Esophagus muscularis mucosa (tissue), 4 donors: ENCODE measurements at regions not wholly inside any gene's neighbourhood (a gene's known extent, or its start where the extent isn't known, plus 50 kb on each side); places are given as distances from the start of the nearest gene placed in this dataset.

ENCODE experiments used
- DNase-seq: peaks from one replicate; pipeline ENCODE4 v3.0.0-alpha.2; 2017; ENCODE audit errors: extremely low spot score
- H3K27ac ChIP-seq, 4 donors: fragments of 200-600 bp; sonication (generic); replicated peaks in 1 of 4; 1 replicate in 3 of 4; 2 replicates in 1 of 4; pipeline ENCODE4 v1.5.1; 2016 to 2019; ENCODE audit warnings: mild to moderate bottlenecking in 1 of 4
- H3K27me3 ChIP-seq, 4 donors: fragments of 200-600 bp; sonication (generic); one replicate each; pipeline versions ENCODE4 v1.5.1 to v1.6.0; 2016 to 2019
- H3K36me3 ChIP-seq, 4 donors: fragments of 200-600 bp; sonication (generic); one replicate each; pipeline ENCODE4 v1.5.1; 2016 to 2019
- H3K4me1 ChIP-seq, 4 donors: fragments of 200-600 bp; sonication (generic); one replicate each; pipeline ENCODE4 v1.5.1; 2016 to 2019
- H3K4me3 ChIP-seq, 4 donors: fragments of 200-600 bp; sonication (generic); 1 replicate in 2 of 4; 2 replicates in 2 of 4; pipeline ENCODE4 v1.5.1; 2016 to 2019; ENCODE audit warnings: mild to moderate bottlenecking in 4 of 4, moderate library complexity in 1 of 4
- H3K9me3 ChIP-seq, 4 donors: fragments of 200-600 bp; sonication (generic); 1 replicate in 3 of 4; 2 replicates in 1 of 4; pipeline ENCODE4 v1.5.1; 2016 to 2019
- EP300 ChIP-seq: sonication (generic); formaldehyde crosslinking; IDR thresholded peaks from one replicate; pipeline ENCODE4 v1.6.1; 2017; ENCODE audit warnings: antibody characterized with exemption
- POLR2A ChIP-seq: fragments of 450-650 bp; IDR thresholded peaks from one replicate; pipeline ENCODE4 v1.6.1; 2017; ENCODE audit warnings: antibody characterized with exemption, moderate library complexity, mild to moderate bottlenecking, low read depth
- POLR2AphosphoS5 ChIP-seq, 2 donors: sonication (generic); formaldehyde crosslinking; IDR thresholded peaks; one replicate each; pipeline ENCODE4 v1.6.1; 2017; ENCODE audit warnings: antibody characterized with exemption in 2 of 2
- WGBS: methylation state at CpG from one replicate; pipeline ENCODE4 v1.1.5; 2018; 5-methylcytosine and 5-hydroxymethylcytosine counted together
- intact Hi-C: fragments of 100-400 bp; cut with DNase I; formaldehyde crosslinking; loops from one replicate; pipeline ENCODE4 v1.15.1; 2023
- TF ChIP-seq, protein P1 (sequence below), 3 experiments: fragments of 200-600 bp in 2 of 3; fragments of 450-650 bp in 1 of 3; sonication (generic) in 2 of 3; IDR thresholded peaks; one replicate each; pipeline ENCODE4 v1.5.1; 2017 to 2019; ENCODE audit warnings: antibody characterized with exemption in 3 of 3, mild to moderate bottlenecking in 2 of 3, moderate library complexity in 1 of 3

DNA sequence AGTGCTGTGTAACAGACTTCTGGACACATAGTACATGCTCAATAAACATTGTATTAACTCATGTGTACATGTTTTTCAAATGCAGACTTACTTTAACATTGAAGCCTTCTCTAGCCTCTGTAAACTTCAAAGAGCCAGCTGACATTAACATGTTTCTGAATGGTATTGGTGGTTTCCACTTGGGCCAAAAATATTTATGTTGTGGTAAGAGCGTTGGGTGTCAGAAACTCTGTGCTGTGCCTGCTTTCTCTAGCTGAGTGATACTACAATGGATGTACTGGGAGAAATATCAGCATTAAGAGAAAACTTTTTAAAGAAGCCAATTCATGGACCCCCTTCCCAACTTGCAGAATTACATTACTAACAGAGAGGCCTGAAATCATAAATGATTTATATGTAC, 1951.7 kb downstream of the TP53TG3F start:
- no peak for DNase-seq
- TF ChIP-seq, protein P1, sequence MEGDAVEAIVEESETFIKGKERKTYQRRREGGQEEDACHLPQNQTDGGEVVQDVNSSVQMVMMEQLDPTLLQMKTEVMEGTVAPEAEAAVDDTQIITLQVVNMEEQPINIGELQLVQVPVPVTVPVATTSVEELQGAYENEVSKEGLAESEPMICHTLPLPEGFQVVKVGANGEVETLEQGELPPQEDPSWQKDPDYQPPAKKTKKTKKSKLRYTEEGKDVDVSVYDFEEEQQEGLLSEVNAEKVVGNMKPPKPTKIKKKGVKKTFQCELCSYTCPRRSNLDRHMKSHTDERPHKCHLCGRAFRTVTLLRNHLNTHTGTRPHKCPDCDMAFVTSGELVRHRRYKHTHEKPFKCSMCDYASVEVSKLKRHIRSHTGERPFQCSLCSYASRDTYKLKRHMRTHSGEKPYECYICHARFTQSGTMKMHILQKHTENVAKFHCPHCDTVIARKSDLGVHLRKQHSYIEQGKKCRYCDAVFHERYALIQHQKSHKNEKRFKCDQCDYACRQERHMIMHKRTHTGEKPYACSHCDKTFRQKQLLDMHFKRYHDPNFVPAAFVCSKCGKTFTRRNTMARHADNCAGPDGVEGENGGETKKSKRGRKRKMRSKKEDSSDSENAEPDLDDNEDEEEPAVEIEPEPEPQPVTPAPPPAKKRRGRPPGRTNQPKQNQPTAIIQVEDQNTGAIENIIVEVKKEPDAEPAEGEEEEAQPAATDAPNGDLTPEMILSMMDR (IDR thresholded peaks at IDR 0.05): no peak
- TF ChIP-seq POLR2AphosphoS5 (IDR thresholded peaks at IDR 0.05): no peak
- TF ChIP-seq POLR2A: no peak
- TF ChIP-seq EP300: no peak

DNA sequence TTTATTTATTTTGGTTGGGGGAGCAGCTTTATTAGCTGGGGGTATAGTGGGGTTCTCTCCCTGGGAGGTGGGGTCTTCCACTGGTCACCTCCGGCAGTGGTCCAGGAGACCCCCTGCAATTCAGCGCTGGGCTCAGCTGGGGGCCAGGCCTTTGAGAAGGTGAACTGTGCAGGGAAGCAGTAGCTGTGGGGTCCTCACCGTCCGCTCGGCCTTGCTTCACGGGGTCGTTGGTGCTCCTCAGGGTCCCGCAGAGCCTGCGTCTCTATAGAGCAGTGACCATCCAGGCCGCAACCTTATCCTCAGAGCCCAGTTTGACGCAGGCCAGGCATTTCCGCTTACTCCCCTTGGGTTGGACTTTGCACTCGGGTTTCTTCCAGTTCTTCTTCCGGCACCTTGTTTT, 1954.7 kb downstream of the TP53TG3F start:
- DNase-seq: no peak
- 81% methylated on average over 14 of the region's 14 CpGs for WGBS
- H3K27ac ChIP-seq: no peak overlapping the region

More for the DNA sequence above, 1951.7 kb downstream of the TP53TG3F start:
- no peaks in the 10 kb centered on the region for H3K36me3 ChIP-seq
- intact Hi-C loops: no loop called here
- H3K4me3 ChIP-seq: no peak overlapping the region
- peaks cover 0 to 18% (median 6%) of the 10 kb centered on the region in 4 donors for H3K9me3 ChIP-seq
- H3K4me1 ChIP-seq: no peaks in the 10 kb centered on the region
- WGBS: 73% methylated on average over 1 of the region's 1 CpG
- no peaks in the 10 kb centered on the region for H3K27me3 ChIP-seq
- no peak overlapping the region for H3K27ac ChIP-seq

DNA sequence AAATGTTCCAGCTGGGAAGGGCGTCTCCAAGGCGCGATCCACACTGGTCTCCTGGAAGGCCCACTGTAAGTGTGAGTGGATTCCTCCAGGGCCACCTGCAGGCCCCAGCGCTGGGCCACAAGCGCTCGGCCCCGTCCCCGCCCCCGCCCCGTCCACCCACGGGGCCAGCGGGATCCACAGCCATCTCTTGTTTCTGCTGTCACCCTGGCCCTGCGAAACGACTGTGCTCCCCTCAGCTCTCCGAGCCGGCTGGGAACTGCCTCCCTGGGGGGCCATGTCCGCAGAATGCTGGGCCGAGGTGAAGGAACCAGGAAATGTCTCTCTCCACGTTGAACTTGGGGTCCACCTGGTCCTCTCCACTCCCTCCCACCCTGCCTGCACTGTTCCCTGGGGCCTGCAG, 1955.2 kb downstream of the TP53TG3F start:
- H3K9me3 ChIP-seq: peaks cover 0 to 18% (median 6%) of the 10 kb centered on the region in 4 donors
- no peaks in the 10 kb centered on the region for H3K27me3 ChIP-seq
- no peak overlapping the region for H3K27ac ChIP-seq
- H3K36me3 ChIP-seq: no peaks in the 10 kb centered on the region
- H3K4me3 ChIP-seq: no peak overlapping the region
- H3K4me1 ChIP-seq: no peaks in the 10 kb centered on the region
- TF ChIP-seq, protein P1 (IDR thresholded peaks at IDR 0.05): no peak
- no peak for TF ChIP-seq POLR2AphosphoS5 (IDR thresholded peaks at IDR 0.05)
- TF ChIP-seq POLR2A: no peak
- TF ChIP-seq EP300: no peak
- 69% methylated on average over 12 of the region's 19 CpGs for WGBS
- intact Hi-C loops: no loop called here
- DNase-seq: no peak

More for the DNA sequence above, 1954.7 kb downstream of the TP53TG3F start:
- Histone ChIP-seq H3K9me3 (peaks cover 0 to 18% (median 6%) of the 10 kb centered on the region in 4 donors), H3K36me3 (no peaks in the 10 kb centered on the region), H3K4me1 (no peaks in the 10 kb centered on the region), H3K4me3 (no peak overlapping the region), H3K27me3 (no peaks in the 10 kb centered on the region)
- TF ChIP-seq, protein P1 (IDR thresholded peaks at IDR 0.05): no peak
- TF ChIP-seq EP300: no peak
- no peak for TF ChIP-seq POLR2A
- TF ChIP-seq POLR2AphosphoS5 (IDR thresholded peaks at IDR 0.05): no peak
- intact Hi-C loops: no loop called here

DNA sequence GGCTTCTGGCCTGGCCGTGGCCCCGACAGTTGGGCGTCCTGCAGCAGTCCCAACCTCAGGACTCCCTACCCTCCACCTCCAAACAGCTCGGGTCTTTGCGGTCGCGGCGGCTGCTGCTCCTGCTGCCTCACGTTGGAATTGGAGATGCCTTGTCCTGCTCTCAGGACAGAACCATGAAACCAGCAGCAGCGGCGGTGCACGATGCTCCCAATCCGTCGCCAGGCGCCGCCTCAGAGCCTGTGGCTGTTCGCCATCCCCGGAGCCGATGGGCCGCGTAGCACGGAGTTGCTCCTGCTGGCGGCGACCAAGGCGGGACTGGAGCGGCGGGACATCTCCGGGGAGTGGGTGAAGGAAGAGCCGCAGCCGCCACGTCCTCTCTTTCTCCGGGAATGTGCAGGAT, 1965.9 kb downstream of the TP53TG3F start:
- intact Hi-C loops: no loop called here
- Histone ChIP-seq H3K4me1 (no peaks in the 10 kb centered on the region), H3K4me3 (no peak overlapping the region), H3K36me3 (no peaks in the 10 kb centered on the region), H3K27me3 (no peaks in the 10 kb centered on the region), H3K27ac (no peak overlapping the region), H3K9me3 (peaks cover 0 to 4% (median 0%) of the 10 kb centered on the region in 4 donors)
- DNase-seq: no peak
- WGBS: 68% methylated on average over 11 of the region's 32 CpGs
- TF ChIP-seq POLR2AphosphoS5 (IDR thresholded peaks at IDR 0.05) (no peak), EP300 (no peak), POLR2A (no peak)
- TF ChIP-seq, protein P1 (IDR thresholded peaks at IDR 0.05): no peak
